ENCODE measurements at regions not wholly inside any gene's neighbourhood (a gene's known extent, or its start where the extent isn't known, plus 50 kb on each side); places are given as distances from the start of the nearest gene placed in this dataset.

DNA sequence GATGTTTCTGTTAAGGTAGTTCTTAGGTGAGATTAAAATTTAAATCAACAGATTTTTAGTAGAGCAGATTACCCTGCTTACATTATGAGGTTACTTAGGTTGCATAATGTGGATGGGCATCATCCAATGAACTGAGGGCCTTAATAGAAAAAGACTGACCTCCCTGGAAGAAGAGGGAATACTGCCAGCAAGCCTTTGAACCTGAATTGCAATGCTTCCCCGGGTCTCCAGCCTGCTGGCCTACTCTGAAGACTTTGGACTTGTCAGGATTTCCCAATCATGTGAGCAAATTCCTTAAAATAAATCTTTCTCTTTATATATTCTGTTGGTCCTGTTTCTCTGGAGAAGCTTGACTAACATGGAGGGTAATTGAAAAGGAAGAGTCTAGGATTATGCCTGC, 542.1 kb upstream of the ARRDC3 start:
- TF ChIP-seq, protein P1, sequence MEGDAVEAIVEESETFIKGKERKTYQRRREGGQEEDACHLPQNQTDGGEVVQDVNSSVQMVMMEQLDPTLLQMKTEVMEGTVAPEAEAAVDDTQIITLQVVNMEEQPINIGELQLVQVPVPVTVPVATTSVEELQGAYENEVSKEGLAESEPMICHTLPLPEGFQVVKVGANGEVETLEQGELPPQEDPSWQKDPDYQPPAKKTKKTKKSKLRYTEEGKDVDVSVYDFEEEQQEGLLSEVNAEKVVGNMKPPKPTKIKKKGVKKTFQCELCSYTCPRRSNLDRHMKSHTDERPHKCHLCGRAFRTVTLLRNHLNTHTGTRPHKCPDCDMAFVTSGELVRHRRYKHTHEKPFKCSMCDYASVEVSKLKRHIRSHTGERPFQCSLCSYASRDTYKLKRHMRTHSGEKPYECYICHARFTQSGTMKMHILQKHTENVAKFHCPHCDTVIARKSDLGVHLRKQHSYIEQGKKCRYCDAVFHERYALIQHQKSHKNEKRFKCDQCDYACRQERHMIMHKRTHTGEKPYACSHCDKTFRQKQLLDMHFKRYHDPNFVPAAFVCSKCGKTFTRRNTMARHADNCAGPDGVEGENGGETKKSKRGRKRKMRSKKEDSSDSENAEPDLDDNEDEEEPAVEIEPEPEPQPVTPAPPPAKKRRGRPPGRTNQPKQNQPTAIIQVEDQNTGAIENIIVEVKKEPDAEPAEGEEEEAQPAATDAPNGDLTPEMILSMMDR (IDR thresholded peaks at IDR 0.05), result no peak
- TF ChIP-seq POLR2A (IDR thresholded peaks at IDR 0.05), result no peak
